Prostate gland (tissue), 2 donors: ENCODE measurements at regions not wholly inside any gene's neighbourhood (a gene's known extent, or its start where the extent isn't known, plus 50 kb on each side); places are given as distances from the start of the nearest gene placed in this dataset.
"Not testable (repeated sequence)": the region's sequence is repeated elsewhere in the genome, so short reads cannot be mapped to it uniquely, and the experiment has no call there.

Experiments used
- CTCF ChIP-seq, 4 experiments: fragments of 200-600 bp in 2 of 4; fragments of 450-650 bp in 2 of 4; sonication (generic) in 2 of 4; IDR thresholded peaks; 1 replicate in 3 of 4; 2 replicates in 1 of 4; pipeline ENCODE4 v1.5.1; 2016 to 2019; ENCODE audit warnings: antibody characterized with exemption in 4 of 4, mild to moderate bottlenecking in 2 of 4, moderate library complexity in 2 of 4
- POLR2A ChIP-seq: fragments of 450-650 bp; IDR thresholded peaks from one replicate; pipeline ENCODE4 v1.6.1; 2016; ENCODE audit warnings: antibody characterized with exemption, mild to moderate bottlenecking

- not testable (repeated sequence) for TF ChIP-seq CTCF (IDR thresholded peaks at IDR 0.05); POLR2A
These were observed 162.4 kb upstream of the OR4C13 start for GRCh38 chr11:49789787-49790186.
